ENCODE measurements at regions not wholly inside any gene's neighbourhood (a gene's known extent, or its start where the extent isn't known, plus 50 kb on each side); places are given as distances from the start of the nearest gene placed in this dataset.

GRCh38 chr5:133754575-133755169, 142.3 kb upstream of the FSTL4 start:
- TF ChIP-seq REST (IDR thresholded peaks at IDR 0.05; ENCODE audit: low read depth) (no peak), EP300 (IDR thresholded peaks at IDR 0.05; ENCODE audit: borderline replicate concordance) (no peak), EGR1 (IDR thresholded peaks at IDR 0.05) (no peak), NFIC (IDR thresholded peaks at IDR 0.05) (no peak)
